GM12878 (cell line): ENCODE measurements at regions not wholly inside any gene's neighbourhood (a gene's known extent, or its start where the extent isn't known, plus 50 kb on each side); places are given as distances from the start of the nearest gene placed in this dataset.

Experiments
- CUX1 ChIP-seq: IDR thresholded peaks from 2 replicates; pipeline ENCODE4 v1.6.1; 2012; ENCODE audit warnings: improper control_type of control experiment, low read depth, low read length; ENCODE audit not compliant: insufficient replicate concordance
- EP300 ChIP-seq, 2 experiments: fragments of 150-350 bp in 1 of 2; IDR thresholded peaks; 2 replicates each; pipeline ENCODE4 v1.6.1; 2011 to 2012; ENCODE audit warnings: low read depth in 2 of 2, low read length in 2 of 2, borderline replicate concordance in 1 of 2, improper control_type of control experiment in 1 of 2, inconsistent platforms in 1 of 2; ENCODE audit not compliant: control insufficient read depth in 1 of 2
- POLR2AphosphoS5 ChIP-seq: IDR thresholded peaks from 2 replicates; pipeline ENCODE4 v1.6.1; 2011; ENCODE audit warnings: mild to moderate bottlenecking, low read length, inconsistent platforms

GRCh38 chr13:106911020-106911419, 343.1 kb upstream of the ARGLU1 start:
- TF ChIP-seq CUX1 (no peak), POLR2AphosphoS5 (no peak), EP300 (IDR thresholded peaks at IDR 0.05; ENCODE audit: borderline replicate concordance in 1 of 2, control insufficient read depth in 1 of 2, low read depth in 2 of 2, low read length in 2 of 2) (no peak)
